Keratinocyte (primary cell): ENCODE measurements at regions not wholly inside any gene's neighbourhood (a gene's known extent, or its start where the extent isn't known, plus 50 kb on each side); places are given as distances from the start of the nearest gene placed in this dataset.

ENCODE experiments used
- DNase-seq: peaks from one replicate; pipeline ENCODE4 v3.0.0-alpha.2; 2011; ENCODE audit warnings: low read depth, missing footprints, low spot score
- FAIRE-seq: peaks from 2 replicates; lab custom pipeline; 2011; peaks lifted over from hg19 to GRCh38; lab: Jason Lieb, UNC
- H2AFZ ChIP-seq: 2 replicates; pipeline ENCODE4 v1.6.0; 2012; ENCODE audit warnings: low read length, control low read depth, inconsistent platforms; ENCODE audit not compliant: control insufficient read depth
- H3K27ac ChIP-seq: 2 replicates; pipeline ENCODE4 v1.5.1; 2011; ENCODE audit warnings: low read length; ENCODE audit not compliant: control insufficient read depth, insufficient read depth
- H3K27me3 ChIP-seq: 3 replicates; pipeline ENCODE4 v1.6.0; 2011; ENCODE audit warnings: low read length; ENCODE audit not compliant: control insufficient read depth, insufficient read depth; ENCODE audit errors: extremely low read depth
- H3K36me3 ChIP-seq, 2 experiments: 2 replicates in 1 of 2; 3 replicates in 1 of 2; pipeline ENCODE4 v1.5.1; 2011; ENCODE audit warnings: low read length in 2 of 2, mild to moderate bottlenecking in 1 of 2; ENCODE audit not compliant: control insufficient read depth in 2 of 2, insufficient read depth in 2 of 2; ENCODE audit errors: extremely low read depth in 1 of 2
- H3K4me1 ChIP-seq: 3 replicates; pipeline ENCODE4 v1.5.1; 2011; ENCODE audit warnings: low read length; ENCODE audit not compliant: control insufficient read depth, insufficient read depth; ENCODE audit errors: extremely low read depth
- H3K4me2 ChIP-seq: 3 replicates; pipeline ENCODE4 v1.6.0; 2011; ENCODE audit warnings: low read depth, low read length; ENCODE audit not compliant: control insufficient read depth, insufficient read depth; ENCODE audit errors: extremely low read depth
- H3K4me3 ChIP-seq, 3 experiments: fragments of 200-600 bp in 1 of 3; sonication (generic) in 1 of 3; 2 replicates in 2 of 3; 3 replicates in 1 of 3; pipeline ENCODE4 v1.5.1; 2011 to 2016; ENCODE audit warnings: low read length in 3 of 3, mild to moderate bottlenecking in 3 of 3, control low read depth in 2 of 3, inconsistent platforms in 1 of 3, low read depth in 1 of 3, mixed read lengths in 1 of 3, mixed run types in 1 of 3, moderate library complexity in 1 of 3; ENCODE audit not compliant: control insufficient read depth in 2 of 3, insufficient read depth in 2 of 3; ENCODE audit errors: extremely low read depth in 1 of 3
- H3K79me2 ChIP-seq: 2 replicates; pipeline ENCODE4 v1.6.0; 2012; ENCODE audit warnings: low read length; ENCODE audit not compliant: control insufficient read depth, insufficient read depth
- H3K9ac ChIP-seq: 3 replicates; pipeline ENCODE4 v1.6.0; 2011; ENCODE audit warnings: low read length; ENCODE audit not compliant: control insufficient read depth, insufficient read depth; ENCODE audit errors: extremely low read depth
- H3K9me1 ChIP-seq: 3 replicates; pipeline ENCODE4 v1.6.0; 2011; ENCODE audit warnings: low read length; ENCODE audit not compliant: control insufficient read depth, insufficient read depth; ENCODE audit errors: extremely low read depth
- H3K9me3 ChIP-seq: 2 replicates; pipeline ENCODE4 v1.5.1; 2012; ENCODE audit warnings: low read depth, low read length; ENCODE audit not compliant: control insufficient read depth
- H4K20me1 ChIP-seq: 3 replicates; pipeline ENCODE4 v1.6.0; 2011; ENCODE audit warnings: low read length; ENCODE audit not compliant: control insufficient read depth, insufficient read depth; ENCODE audit errors: extremely low read depth
- EZH2 ChIP-seq: IDR thresholded peaks from one replicate; pipeline ENCODE4 v1.6.1; 2012; ENCODE audit warnings: inconsistent platforms, mild to moderate bottlenecking, low read length, moderate library complexity
- dilution Hi-C: fragments of 300-500 bp; cut with MboI; formaldehyde crosslinking; loops from one replicate; pipeline ENCODE4 v1.7.0; 2020; ENCODE audit warnings: low sequenced_read_pairs; ENCODE audit not compliant: extremely low pct_ligation_motif_present
- TF ChIP-seq, protein P1 (sequence below), 3 experiments: IDR thresholded peaks in 1 of 3; conservative IDR thresholded peaks in 1 of 3; optimal IDR thresholded peaks in 1 of 3; 2 replicates in 2 of 3; 3 replicates in 1 of 3; pipeline versions ENCODE3 to v1.5.1; 2011; ENCODE audit warnings: low read length in 3 of 3, mild to moderate bottlenecking in 3 of 3, moderate library complexity in 2 of 3, control low read depth in 1 of 3, inconsistent platforms in 1 of 3; ENCODE audit not compliant: insufficient read depth in 2 of 3; ENCODE audit errors: extremely low read depth in 1 of 3

DNA sequence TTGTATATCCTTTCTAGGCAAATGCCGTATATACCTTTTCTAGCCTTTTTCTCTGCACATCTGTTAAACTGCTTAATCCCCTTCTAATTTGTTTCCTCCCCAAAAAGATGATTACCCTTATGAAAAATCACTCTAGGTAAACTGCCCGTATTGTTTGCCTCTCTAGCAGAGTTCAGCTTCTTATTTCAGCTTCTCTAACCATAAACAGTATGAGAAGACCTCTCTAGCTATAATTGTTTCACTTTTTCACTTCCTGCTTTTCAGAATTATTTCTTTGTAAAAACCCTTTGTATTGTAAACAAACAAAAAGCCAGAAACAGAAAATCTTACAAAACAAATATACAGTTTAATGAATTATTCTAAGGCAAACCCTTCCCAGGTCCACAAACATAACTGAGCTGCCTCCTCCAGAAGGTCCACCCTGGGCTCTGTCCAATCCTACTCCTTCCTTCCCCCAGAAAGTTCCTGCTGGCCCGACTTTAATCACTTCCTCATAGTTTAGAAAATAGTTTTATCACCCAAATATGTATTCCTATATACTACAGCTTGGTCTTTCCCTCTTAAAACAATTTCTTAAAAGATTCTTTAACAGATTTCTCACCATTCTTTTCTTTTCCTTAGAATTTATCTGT lies 158.1 kb downstream of the FGF1 start:
- FAIRE-seq (no peak), DNase-seq (no peak)
- no peaks in the 10 kb centered on the region for H3K36me3 ChIP-seq
- no peak overlapping the region for H3K4me2 ChIP-seq
- H3K9ac ChIP-seq, result no peak overlapping the region
- peaks cover 12% of the 10 kb centered on the region for H3K4me1 ChIP-seq
- H3K79me2 ChIP-seq, result no peaks in the 10 kb centered on the region
- no peaks in the 10 kb centered on the region for H3K27me3 ChIP-seq
- peak overlapping the region; percentile 47 for H2AFZ ChIP-seq
- no peak overlapping the region for H3K27ac ChIP-seq
- H3K4me3 ChIP-seq, result no peak overlapping the region
- no peaks in the 10 kb centered on the region for H3K9me1 ChIP-seq
- TF ChIP-seq EZH2, result no peak
- TF ChIP-seq, protein P1, sequence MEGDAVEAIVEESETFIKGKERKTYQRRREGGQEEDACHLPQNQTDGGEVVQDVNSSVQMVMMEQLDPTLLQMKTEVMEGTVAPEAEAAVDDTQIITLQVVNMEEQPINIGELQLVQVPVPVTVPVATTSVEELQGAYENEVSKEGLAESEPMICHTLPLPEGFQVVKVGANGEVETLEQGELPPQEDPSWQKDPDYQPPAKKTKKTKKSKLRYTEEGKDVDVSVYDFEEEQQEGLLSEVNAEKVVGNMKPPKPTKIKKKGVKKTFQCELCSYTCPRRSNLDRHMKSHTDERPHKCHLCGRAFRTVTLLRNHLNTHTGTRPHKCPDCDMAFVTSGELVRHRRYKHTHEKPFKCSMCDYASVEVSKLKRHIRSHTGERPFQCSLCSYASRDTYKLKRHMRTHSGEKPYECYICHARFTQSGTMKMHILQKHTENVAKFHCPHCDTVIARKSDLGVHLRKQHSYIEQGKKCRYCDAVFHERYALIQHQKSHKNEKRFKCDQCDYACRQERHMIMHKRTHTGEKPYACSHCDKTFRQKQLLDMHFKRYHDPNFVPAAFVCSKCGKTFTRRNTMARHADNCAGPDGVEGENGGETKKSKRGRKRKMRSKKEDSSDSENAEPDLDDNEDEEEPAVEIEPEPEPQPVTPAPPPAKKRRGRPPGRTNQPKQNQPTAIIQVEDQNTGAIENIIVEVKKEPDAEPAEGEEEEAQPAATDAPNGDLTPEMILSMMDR (optimal IDR thresholded peaks at IDR 0.05 in 1 of 3, IDR thresholded peaks at IDR 0.05 in 1 of 3, conservative IDR thresholded peaks at IDR 0.05 in 1 of 3; ENCODE audit: extremely low read depth in 1 of 3, insufficient read depth in 2 of 3, low read length in 3 of 3), result no peak
- H4K20me1 ChIP-seq, result no peaks in the 10 kb centered on the region
- dilution Hi-C loops, result no loop called here
- H3K9me3 ChIP-seq, result no peaks in the 10 kb centered on the region

DNA sequence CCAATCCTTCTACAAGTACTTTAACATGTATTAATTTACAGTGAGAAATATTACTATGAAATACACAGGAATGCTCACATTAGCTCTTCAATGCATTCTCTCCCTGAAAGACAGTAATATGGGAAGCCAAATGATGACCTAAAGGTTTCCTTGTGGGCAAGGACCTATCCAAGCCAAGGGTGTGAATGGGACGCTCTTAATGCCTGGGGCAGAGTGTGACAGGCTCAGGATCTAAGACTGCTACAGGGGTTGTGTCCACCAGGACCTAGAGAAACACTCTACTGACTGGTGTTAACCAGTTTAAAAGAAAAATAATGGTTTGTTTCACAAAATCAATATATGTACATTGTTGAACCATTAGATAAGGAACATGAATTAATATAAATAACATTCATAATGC lies 158.7 kb downstream of the FGF1 start:
- no peaks in the 10 kb centered on the region for H3K36me3 ChIP-seq
- no peaks in the 10 kb centered on the region for H3K9me1 ChIP-seq
- DNase-seq (no peak), FAIRE-seq (peak; percentile 43)
- H3K27ac ChIP-seq, result no peak overlapping the region
- H3K4me1 ChIP-seq, result peaks cover 12% of the 10 kb centered on the region
- no peak overlapping the region for H2AFZ ChIP-seq
- H3K79me2 ChIP-seq, result no peaks in the 10 kb centered on the region
- dilution Hi-C loops, result no loop called here
- no peaks in the 10 kb centered on the region for H4K20me1 ChIP-seq
- no peaks in the 10 kb centered on the region for H3K27me3 ChIP-seq
- H3K9ac ChIP-seq, result no peak overlapping the region
- TF ChIP-seq, protein P1 (optimal IDR thresholded peaks at IDR 0.05 in 1 of 3, IDR thresholded peaks at IDR 0.05 in 1 of 3, conservative IDR thresholded peaks at IDR 0.05 in 1 of 3; ENCODE audit: extremely low read depth in 1 of 3, insufficient read depth in 2 of 3, low read length in 3 of 3), result no peak
- TF ChIP-seq EZH2, result no peak
- H3K9me3 ChIP-seq, result no peaks in the 10 kb centered on the region
- H3K4me3 ChIP-seq, result no peak overlapping the region
- no peak overlapping the region for H3K4me2 ChIP-seq
